Stimulated activated CD8-positive, alpha-beta memory T cell treated with anti-CD3 and anti-CD28 coated beads, Interleukin-12 subunit alpha, Interleukin-12 subunit beta, amount 100 ng/mL, for 1 hour (primary cell): ENCODE measurements at regions not wholly inside any gene's neighbourhood (a gene's known extent, or its start where the extent isn't known, plus 50 kb on each side); places are given as distances from the start of the nearest gene placed in this dataset.
"Not testable (repeated sequence)": the region's sequence is repeated elsewhere in the genome, so short reads cannot be mapped to it uniquely, and the experiment has no call there.

Experiments
- DNase-seq: peaks from one replicate; pipeline ENCODE4 v3.0.0-alpha.2; 2020; ENCODE audit warnings: low read depth

DNA sequence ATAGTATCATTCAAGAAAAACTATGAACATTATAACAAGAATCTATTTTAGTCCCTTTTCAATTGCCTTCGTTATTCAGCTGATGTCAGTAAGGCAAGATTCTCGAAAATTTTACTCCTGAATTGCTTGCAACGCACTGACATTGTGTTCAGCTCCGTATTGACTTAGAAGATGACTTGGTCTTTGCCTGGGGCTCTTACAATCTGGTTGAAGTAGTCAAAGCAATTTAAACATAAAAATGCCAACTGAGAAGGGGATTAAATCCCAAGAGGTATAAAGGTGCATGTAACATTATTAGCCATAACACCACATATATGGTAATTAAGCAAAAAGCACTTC lies 507.1 kb downstream of the CENPC start:
- DNase-seq: no peak

DNA sequence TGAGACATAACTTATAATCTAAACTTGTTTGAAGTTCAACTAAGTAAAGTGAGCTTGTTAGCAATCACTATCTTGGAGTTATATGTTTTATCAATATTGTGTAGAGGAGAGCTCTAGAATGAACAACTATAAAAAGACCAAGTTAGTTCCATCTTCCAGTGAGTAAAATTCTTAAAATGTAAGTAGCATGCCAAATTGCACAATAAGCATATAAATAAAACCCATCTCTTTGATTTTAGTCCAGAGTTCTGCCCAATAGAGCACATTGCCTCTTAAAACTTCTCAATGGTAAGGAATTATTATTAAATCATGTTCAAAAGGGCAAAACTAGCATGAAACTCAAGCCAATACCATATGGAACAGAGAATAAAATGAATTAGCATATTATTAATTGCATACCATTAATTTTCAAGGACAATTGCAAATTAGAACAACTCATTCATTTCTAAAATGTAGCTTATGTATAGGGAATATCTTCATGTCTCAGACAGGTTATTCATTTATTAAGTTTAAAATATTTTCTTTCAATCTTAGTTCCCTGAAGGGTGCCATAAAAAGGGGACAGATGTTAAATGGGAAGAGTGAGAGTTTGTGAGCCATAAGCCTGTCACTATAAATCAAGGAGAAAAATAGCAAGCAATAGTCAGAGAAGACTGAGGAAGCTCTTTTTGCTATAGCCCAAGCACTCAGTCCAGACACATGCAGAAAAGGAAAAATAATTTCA lies 507.6 kb downstream of the CENPC start:
- DNase-seq: no peak

DNA sequence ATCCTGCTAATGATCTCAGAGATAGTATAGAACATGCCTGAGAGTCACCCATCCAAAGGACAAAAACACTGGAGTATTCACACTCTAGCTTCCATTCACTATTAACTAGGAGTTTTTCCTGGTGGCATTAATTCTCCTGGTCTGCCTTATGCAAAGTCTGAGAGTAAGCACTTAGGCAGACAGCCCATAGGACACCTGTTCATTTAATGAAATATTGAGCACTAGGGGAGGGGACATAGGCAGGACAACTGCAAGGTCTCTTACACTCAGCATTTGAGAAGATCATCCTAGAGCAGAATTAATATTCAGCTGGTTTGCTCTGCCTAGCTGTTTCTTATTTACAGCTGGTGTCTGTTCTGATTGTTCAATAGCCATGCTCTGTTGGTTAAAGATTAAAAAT lies 508.5 kb downstream of the CENPC start:
- no peak for DNase-seq

DNA sequence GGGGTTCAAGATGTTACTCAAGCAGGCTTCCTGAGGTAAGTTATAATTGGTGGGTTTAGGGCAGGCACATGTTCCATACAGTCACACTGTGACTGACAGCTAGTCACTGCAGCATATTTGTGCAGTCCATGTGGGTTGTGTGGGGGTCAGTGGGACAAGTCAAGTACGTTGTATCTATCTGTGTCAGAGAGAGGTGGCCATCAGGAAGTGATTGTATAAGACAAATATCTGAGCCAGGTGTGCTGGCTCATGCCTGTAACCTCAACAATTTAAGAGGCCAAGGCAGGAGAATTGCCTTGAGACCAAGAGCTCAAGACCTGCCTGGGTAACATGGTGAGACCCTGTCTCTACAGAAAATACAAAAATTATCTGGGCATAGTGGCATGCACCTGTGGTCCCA lies 509.3 kb downstream of the CENPC start:
- DNase-seq: no peak

DNA sequence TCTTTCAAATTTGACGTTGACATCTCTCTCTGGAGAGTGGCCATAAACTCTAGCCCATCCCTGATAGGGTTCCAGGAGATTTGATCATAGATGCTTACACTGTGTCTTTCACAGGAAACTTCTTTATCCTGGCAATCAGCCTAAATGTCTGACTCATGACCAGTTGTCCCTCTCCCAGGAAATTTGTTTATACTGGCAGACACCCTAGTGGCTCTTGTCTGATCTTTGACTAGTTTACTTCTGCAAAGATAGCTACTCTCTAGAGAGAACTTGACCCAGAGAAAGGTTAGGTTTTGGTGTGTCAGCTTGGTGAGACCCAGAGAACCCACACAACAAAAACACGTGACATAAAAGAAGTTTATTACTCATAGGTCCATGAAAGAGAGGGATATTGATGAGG lies 509.8 kb downstream of the CENPC start:
- DNase-seq: no peak

DNA sequence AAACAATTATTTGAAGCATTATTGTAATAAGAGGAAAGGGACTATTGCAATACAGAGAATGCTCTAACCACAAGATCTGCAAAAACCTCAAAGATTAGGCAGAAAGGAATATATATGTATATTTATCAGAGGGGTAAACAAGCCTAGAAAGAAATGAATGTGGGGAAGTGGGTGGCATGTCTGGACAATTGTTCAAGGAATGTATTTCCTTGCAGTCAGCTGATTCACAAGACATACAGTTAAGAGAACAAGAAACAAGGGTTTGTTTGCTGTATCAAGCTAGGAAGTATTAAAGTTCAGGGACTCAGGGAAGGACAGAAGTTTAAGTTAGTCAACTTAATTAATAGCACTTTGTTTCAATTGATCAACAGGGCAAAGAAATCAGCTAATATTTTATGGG lies 514.7 kb downstream of the CENPC start:
- no peak for DNase-seq

DNA sequence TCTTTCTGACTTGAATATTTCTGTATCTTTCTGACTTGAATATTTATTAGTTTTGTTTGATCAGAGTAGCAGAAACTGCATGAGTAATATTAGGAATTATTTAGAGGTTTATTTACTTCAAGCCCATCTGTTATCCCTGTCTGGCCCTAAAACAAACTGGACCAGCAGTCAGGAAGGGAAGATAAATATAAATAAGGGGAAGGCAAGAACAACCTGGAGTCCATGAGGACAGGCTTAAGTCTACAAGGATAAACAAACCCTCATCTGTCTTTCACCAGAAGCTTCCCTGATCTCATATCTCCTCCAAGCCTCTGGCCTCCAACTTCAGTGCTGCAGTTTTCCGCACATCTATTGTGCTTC lies 524.9 kb downstream of the CENPC start:
- no peak for DNase-seq

DNA sequence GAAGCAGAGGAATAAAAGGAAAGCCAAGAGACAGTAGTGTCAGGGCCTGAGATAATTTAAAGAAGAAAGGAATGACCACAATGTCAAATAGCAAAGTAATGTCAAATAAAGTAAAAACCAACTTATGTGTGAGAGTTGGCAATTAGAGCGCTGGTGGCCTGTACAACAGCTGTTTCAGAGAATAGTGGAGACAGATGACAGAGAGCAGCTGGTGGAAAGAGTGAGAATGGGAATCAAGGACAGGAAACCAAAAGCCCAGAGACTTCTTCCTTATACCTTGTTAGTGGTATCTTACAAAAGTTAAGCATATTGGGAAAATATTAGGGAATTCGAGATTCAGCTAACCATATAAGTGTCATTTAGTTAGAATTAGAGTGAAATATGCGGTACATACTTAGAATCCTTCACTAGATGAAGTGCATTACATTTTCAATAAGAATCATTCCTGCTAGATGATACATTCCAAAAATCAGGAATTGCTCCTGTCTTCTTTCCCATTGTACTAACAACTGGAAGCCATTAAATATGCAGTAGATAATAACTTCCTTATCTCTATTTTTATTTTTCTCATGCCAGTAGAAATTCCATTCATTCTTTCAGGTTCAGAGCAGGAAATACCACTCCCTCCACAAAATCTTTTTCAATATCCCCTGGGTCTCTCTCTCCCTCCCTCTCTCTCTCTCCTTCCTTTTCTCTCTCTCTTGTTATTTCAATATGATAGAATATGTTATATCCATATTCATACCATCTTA lies 525.4 kb downstream of the CENPC start:
- no peak for DNase-seq

DNA sequence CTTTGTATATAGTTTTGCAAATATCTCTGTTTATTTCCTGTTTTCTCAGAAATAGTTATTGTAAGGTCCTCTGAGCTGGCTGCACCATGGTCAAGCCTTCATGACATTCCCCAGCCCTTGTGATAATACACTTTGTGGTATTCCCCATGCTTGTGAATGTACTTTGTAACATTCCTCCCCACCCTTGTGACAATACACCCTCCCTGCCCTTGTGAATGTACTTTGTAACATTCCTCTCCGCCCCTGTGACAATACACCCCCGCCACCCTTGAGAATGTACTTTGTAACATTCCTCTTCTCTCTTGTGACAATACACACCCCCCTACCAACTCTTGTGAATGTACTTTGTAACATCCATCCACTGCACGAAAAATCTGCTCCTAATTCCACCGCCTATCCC lies 530.7 kb downstream of the CENPC start:
- no peak for DNase-seq

DNA sequence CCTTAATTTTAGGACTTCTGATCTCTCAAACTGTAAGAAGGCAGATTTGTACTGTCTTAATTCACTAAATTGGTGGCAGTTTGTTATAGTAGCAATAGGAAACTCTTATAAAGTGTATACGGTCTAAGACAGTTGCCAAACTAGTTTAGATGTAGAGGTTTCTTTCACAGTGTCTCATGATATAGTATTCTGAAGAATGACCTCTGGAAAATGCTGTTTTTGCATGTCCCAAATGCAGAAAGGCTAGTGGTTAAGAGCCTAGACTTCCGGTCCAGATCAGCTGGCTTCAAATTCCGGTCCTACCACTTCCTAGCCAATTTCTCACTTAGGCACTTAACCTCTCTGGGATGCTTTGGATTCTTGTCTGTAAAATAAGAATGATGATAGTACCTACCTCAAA lies 538.5 kb downstream of the CENPC start:
- no peak for DNase-seq

DNA sequence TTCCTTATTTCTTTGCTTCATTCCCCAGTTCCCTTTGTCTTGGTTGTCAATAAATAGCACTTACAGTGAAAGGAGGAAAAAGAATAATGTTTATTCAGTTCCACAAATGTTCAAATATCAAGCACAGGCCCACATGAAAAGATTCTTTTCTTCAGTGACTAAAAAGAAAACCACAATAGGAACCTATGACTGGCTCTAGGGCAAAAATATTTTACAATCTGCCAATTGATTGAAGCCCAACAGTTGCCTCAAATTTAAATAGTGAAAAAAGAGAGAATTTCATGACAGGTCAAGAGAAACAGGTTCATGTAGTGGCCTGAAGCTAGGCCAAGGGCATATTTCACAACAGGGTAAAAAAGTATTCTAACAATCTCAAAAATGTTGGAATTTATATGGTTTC lies 553.8 kb downstream of the CENPC start:
- no peak for DNase-seq

DNA sequence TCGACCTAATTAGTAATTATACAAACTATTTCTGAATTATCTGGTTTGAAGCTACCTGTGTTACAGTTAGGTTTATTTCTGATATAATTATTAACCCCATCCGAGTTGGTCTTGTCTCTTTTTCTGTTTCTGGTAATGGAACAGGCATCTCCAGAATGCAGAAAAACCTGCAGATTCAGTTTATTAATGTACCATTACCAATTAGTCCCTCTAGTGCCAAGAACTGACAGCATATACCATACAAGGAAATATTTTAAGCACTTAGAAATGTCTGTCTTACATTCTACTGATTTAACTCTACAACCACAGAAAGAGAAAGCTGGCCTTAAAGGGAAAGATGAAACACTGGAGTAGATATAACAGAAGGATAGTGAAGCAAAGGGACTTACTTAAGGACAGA lies 570.6 kb downstream of the CENPC start:
- DNase-seq: no peak

DNA sequence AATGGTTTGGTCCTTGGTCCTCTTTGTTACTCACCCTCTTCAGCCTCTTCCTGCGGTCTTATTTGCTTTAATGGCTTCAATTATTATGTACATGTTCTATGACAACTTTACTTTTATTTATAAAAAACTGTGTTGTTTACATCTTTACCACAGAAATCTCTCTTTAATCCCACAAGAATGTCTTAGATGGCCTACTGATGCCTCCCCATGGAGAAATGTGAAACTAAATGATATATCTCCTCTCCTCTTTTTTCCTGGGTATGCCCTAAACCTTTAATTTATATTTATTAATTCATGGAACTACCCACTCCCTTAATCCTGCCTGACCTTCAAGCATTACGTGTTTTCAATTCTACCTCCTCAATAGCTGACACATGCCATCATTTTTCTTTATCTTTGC lies 573.2 kb downstream of the CENPC start:
- DNase-seq: no peak

DNA sequence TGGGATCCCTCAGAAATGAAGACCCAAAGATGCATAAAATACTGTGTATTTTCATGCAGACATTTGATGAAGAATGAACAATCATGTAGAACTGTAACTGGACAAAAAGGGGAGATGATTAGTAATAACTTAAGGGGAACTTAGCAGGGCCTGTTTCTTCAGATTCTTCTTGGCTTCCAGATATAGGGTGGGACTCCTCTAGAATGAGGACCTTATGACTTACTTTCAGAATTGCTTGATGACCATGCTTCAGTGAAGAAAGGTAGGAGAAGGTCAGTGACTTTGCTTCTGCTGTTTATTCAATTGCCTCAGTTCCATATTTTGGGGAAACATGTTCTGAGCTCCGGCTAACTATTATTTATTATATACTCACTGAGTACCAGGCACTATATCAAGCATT lies 580.8 kb downstream of the CENPC start:
- no peak for DNase-seq

DNA sequence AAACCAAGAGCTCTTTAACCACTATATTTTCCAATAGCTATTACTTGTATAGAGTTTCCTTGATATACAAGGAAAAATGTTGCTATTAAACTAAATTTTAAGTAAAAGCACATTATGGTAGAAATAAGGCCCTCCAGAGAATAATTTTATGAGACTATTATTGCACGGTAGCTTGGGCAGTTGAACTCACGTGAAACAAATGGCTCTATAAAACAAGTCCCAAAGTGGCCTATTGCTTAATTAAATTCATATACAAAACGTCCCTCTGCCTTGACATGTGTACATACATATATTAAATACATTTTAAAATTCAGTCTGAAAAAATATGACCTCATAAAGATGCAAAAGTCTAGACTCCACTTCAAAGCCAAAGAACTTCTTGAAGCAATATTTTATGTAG lies 582.2 kb downstream of the CENPC start:
- DNase-seq: no peak

DNA sequence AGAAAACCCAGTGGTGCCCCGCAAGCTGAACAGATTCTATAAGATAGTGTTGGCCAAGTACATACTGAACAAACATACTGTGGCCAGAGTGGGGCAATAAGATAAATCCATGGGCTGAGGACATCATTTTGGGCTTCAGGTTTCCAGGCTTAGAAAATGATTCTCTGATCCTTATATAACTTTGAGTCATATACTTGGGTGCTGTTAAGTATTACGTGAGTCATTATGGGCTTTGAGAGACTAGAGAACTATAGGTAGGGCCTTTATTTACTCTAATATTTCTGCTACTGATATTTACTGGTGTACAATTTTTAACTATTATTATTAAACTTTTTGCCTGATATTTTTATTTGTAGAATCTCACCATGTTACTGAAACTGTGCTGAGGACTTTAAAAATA lies 586.1 kb downstream of the CENPC start:
- DNase-seq: no peak

DNA sequence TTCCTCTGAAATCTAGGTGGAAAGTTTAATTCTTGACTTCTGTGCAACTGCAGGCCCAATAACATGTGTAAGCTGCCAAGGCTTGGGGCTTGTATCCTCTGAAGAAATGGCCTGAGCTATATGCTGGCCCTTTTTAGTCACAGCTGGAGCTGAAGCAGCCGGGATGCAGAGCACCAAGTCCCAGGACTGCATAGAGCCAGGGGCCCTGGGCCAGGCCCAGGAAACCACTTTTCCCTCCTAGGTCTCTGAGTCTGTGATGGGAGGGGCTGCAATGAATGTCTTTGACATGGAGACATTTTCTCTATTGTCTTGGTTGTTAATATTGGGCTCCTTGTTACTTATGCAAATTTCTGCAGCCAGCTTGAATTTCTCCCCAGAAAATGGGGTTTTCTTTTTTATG lies 588.5 kb downstream of the CENPC start:
- no peak for DNase-seq

DNA sequence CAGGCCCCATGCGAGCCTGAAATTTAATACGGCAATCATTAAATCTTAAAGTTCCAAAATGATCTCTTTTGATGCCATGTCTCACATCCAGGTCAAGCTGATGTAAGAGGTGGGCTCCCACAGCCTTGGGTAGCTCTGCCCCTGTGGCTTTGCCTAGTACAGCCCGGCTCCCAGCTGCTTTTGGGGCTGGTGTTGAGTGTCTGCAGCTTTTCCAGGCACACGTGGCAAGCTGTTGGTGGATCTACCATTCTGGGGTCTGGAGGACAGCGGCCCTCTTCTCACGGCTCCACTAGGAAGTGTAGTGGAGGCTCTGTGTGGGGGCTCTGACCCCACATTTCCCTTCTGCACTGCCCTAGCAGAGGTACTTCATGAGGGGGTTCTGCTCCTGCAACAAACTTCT lies 588.9 kb downstream of the CENPC start:
- no peak for DNase-seq

DNA sequence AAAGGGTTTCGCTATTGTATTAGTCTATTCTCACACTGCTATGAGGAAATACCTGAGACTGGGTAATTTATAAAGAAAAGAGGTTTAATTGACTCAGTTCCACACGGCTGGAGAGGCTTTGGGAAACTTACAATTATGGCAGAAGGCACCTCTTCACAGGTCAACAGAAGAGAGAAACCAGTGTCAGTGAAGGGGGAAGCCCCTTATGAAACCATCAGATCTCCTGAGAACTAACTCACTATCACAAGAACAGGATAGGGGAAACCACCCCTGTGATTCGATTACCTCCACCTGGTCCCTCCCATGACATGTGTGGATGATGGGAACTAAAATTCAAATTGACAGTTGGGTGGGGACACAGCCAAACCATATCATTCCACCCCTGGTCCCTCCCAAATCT lies 589.5 kb downstream of the CENPC start:
- no peak for DNase-seq

DNA sequence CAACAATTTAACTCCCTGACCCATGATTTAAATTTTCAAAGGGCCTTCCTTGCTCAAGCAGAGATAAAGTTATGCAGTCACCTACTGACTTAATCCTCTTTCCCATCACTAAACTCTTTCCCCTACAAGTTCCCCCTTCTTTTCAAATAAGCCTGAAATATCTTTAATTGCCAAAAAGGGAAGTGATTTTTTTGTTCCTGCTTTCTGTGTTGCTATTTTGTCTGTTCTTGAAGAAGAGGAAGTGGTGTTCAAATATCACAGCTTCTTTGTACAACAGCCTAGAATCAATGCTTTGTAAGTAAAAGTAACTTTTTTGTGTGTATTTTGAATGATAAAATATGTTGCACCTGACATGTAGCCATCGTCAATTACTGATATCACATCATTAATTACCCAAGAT lies 595.9 kb downstream of the CENPC start:
- no peak for DNase-seq

DNA sequence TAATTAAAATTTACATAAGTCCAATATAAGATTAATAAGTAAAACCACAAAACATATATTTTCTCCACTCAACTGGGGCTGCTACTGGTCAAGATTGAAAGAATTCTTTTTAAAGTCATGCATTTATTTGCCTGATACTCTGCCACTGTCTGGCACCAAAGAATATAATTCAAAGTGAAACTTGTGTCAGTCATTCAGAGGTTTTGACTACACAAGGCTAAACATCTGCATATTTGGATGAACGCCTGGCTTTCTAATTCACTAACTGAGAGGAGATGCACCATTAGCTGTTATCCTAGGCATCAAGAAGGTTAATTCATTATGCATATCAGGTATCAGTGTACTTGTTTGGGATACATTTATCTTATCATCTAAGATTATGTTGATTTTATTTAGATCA lies 598.5 kb downstream of the CENPC start:
- DNase-seq: no peak

DNA sequence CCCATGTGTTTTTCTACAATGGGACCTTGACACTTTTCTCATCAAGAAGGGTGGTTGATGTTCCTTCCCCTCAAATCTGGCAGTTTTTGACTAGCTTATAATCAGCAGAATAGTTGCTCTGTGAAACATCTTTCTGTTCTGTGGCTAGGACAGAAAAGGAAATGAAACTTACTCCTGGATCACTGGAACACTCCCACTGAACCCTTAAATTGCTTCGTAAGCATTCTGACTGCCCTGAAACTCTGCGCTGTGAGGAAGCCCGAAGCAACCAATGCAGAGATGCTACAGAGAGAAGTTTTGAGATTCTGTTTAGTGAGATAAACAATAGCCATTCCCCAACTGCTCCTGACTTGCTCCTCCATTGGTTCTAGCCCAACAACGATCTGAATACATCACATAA lies 602.2 kb downstream of the CENPC start:
- DNase-seq: no peak

DNA sequence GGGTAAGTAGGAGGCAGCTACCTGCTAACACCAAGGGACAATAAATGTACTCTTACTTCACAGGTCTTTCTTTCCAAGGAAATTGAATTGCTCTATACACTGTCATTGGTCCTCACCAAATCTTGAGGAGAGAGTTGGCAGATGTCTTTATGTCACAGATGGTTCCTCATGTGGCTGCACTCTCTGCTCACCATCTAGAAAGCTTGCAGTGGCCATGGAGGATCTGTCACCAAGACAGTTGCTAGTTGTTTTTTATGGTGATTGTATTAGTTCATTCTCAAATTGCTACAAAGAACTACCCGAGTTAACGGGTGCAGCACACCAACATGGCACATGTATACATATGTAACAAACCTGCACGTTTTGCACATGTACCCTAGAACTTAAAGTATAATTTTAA lies 613.3 kb downstream of the CENPC start:
- DNase-seq: not testable (repeated sequence)

DNA sequence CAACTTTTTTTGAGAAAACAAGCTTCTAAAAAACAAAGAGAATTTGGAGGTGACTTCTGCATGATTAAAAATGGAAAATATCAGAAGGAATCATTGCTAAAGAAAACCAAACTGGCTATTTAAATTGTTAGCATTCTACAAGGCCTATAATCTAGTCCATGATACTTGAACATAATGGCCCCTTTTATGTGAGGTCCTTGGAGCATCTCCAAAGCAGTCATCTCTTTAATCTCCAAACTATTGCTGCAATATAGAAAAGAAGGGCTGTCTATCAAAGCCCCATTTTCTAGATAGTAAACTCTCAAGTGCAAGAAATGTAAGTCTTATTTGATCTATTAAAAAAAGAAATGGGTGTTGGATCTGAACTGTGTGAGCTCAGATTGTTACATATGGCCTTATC lies 615.1 kb downstream of the CENPC start:
- DNase-seq: no peak
